Right ventricle myocardium superior (tissue), 1 donor: ENCODE measurements at regions not wholly inside any gene's neighbourhood (a gene's known extent, or its start where the extent isn't known, plus 50 kb on each side); places are given as distances from the start of the nearest gene placed in this dataset.

Source experiments
- ATAC-seq: fragments of 200-7000 bp; cut with Tn5 transposase; one replicate; pipeline ENCODE4 v1.9.1; 2020; ENCODE audit warnings: mild to moderate bottlenecking; ENCODE audit not compliant: poor library complexity
- DNase-seq: peaks from one replicate; pipeline ENCODE4 v3.0.0-alpha.2; 2020
- intact Hi-C: fragments of 100-400 bp; cut with DNase I; formaldehyde crosslinking; loops from one replicate; pipeline ENCODE4 v1.11.2; 2022
- donor health status: DM: no; HTN: yes; CAD: no; lungs with severe emphysema.

DNA sequence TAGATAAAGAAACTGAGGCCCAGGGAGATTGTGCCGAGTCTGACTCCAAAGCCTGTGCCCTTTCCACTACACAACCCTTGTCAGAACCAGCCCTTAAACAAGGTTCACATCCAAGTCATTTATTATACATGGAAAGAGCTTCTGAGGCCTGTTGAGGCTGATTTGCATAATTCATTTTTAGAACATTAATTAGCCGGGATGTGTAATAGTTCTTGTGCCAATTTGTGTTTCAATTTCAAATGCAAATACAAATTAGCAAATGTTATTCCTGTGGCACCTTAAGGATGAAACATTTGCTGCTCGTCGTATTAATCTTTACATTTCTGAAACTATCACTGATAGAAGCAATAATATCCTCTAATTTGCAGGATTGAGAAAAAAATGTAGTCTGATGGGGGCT lies 174.9 kb downstream of the MYCN start:
- intact Hi-C loops: no loop called here
- no peak for DNase-seq
- no peak for ATAC-seq

GRCh38 chr2:16114836-16115235 lies 174.5 kb downstream of the MYCN start:
- intact Hi-C loops: no loop called here
- ATAC-seq (no peak), DNase-seq (no peak)

DNA sequence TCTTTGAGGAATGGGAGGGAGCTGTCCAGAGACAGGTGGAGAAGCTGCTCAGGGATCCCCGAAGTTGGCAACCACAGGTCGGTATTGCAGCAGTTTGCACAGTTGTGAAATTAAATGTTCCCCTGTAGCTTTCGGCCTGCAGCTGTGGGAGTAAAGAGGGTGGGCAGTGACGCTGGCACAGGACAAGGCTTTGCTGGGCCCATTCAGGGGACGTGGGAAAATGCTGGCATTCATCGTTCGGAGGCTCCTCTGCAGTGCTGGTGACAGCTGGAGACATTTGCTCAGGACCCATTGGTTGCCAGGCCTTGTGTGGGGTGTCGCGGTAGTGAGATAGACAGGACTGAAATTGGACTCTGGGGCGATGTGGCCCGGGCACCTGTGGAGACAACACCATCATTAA lies 173.7 kb downstream of the MYCN start:
- no peak for ATAC-seq
- DNase-seq: no peak
- intact Hi-C loops: no loop called here

GRCh38 chr2:16113568-16113967 lies 173.2 kb downstream of the MYCN start:
- ATAC-seq: no peak
- intact Hi-C loops: no loop called here
- DNase-seq: no peak

GRCh38 chr2:16112972-16113560 lies 172.7 kb downstream of the MYCN start:
- DNase-seq (no peak), ATAC-seq (no peak)
- intact Hi-C loops: no loop called here

- ATAC-seq (no peak), DNase-seq (no peak)
- intact Hi-C loops: no loop called here
Observed at GRCh38 chr2:16112251-16112971, 172.1 kb downstream of the MYCN start.

DNA sequence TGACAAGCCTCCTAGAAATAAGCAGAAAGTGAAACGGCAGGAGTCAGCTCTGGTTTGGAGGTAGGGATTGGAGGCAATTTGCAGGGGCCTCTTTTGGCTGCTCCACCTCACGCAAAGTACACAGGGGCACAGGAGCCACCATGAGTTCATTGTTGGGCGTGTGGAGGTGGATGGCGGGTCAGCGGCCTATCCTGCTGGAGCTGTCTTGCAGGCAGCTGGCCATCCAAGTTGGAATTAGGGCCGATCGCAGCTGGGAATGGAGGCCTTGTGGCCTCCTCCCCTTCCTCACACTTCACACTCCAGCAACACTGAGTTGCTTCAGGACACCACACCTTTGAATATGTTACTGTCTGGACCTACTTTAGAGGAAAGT lies 171.5 kb downstream of the MYCN start:
- no peak for DNase-seq
- no peak for ATAC-seq
- intact Hi-C loops: no loop called here

DNA sequence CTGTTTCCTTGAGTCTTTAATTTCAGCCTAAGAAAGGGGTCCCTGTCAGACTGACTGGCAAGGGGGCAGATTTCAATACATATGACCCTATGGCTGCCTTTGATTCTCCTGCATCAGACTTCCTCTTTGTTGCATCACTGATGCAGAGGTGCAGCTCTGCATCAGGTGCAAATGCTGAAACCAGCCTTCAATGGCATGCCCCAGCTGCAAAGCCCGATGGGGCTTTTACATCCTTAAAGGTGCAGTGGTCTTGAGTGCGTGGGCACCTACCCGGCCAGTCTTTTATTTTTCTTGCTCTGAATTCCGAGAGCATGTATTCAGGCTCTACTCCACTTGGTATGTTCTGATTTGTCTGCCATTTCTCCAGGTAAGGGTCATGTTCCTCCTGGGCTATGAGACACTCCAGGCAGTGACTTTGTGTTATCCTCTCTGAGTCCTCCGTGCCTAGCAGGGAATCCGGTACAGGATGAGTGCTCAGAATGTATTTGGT lies 169.5 kb downstream of the MYCN start:
- intact Hi-C loops: no loop called here
- ATAC-seq (no peak), DNase-seq (no peak)

DNA sequence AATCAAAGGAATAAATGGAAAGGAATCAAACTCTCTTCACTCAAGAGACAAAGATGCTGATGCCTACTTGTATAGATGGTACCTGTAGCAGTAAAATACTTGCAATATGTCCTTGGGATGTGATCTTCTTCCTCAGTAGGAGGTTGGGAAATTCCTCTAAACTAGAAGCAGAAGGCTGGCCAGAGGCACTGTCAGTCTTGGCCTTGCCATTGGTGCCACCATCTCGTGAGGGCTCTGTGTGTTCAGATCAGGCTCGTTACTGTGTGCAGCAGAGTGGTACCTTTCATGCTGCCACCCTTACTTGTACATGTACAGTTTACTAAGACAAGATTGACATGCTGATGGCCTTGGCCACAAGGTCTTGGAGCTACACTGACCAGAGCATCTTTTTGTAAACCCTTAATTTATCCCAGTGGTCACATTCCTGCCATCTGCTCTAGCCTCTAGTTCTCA lies 169.0 kb downstream of the MYCN start:
- ATAC-seq (no peak), DNase-seq (no peak)
- intact Hi-C loops: no loop called here

DNA sequence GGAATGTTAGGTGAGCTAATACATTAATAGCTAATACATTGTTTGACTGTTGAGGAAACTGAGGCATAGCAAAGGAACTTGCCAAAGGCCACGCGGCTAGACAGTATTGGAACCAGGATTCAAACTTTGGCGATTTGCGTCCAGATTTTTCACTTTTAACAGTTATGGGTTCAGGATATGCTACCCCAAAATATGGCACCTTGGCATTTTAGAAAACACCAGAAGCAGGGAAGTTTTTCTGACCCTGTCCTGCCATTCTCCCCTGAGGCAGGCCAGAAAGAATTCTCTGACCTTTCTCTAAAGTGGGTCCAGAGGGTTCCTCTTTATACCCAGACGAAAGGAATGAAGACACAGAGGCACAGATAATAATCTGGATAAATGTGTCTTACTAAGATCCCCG lies 166.9 kb downstream of the MYCN start:
- ATAC-seq: no peak
- no peak for DNase-seq
- intact Hi-C loops: no loop called here

DNA sequence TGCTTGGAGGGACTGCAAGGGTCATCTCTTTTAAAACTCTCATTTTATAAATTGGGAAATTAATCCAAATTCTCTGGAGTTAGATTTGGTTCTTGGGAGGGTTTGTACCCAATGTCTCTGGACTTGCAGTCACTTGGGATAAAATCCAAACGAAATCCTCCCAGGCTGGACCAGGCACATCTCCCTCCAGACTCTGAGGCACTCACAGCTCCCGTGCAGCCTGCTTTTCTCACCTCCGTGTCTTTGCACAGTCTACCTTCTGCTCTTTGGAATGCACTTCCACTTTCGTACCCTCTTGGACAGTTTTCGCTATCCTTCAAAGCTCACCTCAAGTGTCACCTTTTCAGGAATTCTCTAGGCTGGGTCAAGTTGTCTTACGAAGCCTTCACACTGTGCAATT lies 166.3 kb downstream of the MYCN start:
- DNase-seq (no peak), ATAC-seq (no peak)
- intact Hi-C loops: no loop called here

GRCh38 chr2:16105669-16106281 lies 165.4 kb downstream of the MYCN start:
- ATAC-seq: no peak
- DNase-seq: no peak
- intact Hi-C loops: no loop called here

DNA sequence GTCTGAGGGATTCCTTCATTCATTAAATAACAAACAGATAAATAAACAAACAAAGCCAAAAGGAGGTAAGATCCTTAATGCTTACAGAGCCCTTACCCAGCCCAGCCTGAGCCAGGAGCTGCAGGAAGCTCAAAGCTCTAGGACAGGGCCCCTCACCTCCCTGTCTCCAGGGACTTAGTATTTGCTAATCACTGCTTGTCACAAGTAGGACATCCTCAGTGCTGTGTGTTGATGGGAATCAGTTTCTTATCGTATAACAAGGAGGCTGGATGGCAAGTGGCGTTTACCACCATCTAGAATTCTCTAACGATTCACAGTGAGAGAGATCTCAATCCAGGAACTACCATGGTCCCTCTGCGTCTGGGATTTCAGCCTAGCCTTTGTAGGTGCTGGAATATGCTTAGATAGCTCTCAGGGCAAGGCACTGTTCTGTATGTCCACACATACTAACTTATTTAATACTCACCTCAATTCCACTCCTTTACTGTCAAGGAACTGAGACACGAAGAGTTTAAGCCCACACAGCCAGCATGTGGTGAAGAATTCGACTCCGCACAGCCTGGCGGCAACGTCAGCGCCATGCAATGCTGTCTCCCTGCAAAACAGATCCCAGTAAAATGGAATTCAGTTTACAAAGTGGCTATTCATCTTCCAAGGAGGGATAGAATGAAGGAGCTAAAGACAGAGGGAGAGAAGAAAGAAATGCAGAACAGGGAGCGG lies 164.8 kb downstream of the MYCN start:
- ATAC-seq (no peak), DNase-seq (no peak)
- intact Hi-C loops: no loop called here

DNA sequence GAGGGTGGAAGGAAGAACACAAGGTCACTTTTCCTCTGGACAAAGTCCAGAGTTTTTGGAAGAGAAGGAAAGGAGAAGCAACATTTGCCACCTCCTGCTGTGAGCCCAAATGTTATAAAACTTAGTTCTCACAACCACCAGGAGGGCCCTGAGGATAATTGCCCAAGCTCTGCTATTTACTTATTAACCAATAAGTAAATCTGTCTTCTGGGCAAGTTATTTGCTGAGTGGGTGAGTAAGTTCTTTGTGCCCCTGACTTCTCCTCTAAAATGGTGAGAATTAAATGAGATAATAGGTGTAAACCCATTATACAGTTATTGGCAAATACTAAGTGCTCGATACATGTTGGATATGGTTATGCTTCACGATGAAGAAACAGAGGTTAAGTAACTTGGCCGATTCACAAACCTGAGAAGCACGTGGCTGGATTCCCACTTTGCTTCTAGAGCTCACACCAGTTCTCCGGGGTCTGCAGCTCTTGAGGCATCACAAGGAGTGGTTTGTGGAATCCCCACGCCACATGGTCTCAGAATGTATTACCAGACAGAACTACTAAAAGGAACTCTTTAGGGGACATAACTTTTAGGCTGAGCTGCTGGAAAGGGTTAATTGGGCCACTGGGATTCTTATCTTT lies 164.1 kb downstream of the MYCN start:
- ATAC-seq: no peak
- intact Hi-C loops: no loop called here
- DNase-seq: no peak

DNA sequence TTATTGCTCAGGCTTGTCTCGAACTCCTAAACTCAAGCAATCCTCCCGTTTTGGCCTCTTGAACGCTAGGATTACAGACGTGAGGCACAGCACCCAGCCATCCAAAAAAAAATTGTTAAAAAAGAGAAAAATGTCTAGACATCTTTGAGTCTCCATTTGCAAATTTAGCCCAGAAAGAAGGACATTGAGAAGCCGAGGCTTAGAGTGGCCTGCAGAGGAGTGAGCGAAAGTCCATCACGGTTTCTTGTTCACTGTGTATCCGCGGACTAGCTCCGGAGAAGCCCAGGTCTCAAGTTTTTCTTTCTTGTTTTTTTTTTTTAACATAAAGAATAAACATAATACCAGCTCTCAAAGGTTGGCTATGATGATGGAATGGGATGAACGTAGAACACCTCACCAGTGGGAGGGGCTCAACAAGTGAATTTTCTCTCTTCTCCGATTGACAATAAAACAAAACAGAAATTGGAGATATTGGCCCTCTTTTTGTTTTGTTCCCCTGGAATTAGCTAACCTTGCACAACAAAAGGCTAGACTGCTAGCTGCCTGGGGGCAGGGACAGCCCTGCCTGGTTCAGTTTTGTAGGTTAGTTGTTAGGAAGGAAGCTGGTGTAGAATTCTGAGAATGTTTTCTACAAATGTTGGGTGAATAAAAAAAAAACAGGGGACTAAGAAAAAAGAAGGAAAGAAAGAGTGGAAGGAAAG lies 163.4 kb downstream of the MYCN start:
- ATAC-seq (no peak), DNase-seq (no peak)
- intact Hi-C loops: no loop called here

DNA sequence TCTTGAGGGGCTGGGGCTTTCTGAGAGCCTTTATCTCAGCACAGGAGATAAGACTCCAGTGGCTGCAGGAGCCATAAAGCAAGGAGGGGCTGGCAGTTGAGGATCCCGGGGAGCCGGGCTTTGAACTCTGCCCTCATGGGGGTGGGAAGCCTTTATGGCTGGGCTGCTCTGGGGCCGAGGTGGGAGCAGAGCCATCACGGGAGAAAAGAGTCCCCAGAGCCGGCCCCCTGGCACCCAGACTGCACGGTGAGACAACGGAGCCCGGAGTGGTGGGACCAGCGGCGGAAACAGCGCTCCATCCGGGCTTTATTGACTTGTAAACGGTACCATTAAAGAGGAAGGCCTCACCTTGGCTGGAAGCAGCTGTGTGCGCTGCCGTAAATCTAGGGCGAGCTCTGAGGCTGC lies 162.6 kb downstream of the MYCN start:
- DNase-seq: no peak
- intact Hi-C loops: no loop called here
- no peak for ATAC-seq

GRCh38 chr2:16102358-16102975 lies 162.1 kb downstream of the MYCN start:
- DNase-seq (no peak), ATAC-seq (no peak)
- intact Hi-C loops: no loop called here

DNA sequence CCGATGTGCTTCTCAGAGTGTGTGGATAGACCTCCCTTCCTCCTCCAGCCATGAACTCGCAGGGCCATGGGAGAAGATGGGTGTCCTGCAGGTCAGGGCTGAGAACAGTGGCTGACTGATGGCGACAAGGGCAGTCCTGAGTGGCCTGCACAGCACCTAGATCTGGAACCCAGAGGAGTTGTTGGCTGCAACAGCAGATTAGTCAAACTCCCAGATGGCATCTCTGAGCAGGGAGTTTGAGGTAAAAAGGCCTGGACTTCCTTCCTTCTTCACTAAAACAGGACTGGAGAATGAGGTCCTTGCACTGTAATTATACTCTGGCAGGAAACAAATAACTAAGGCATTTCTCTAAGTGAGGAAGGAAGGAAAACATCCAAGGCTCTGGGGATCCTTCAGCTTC lies 160.8 kb downstream of the MYCN start:
- intact Hi-C loops: no loop called here
- ATAC-seq: no peak

More for the DNA sequence above, 160.8 kb downstream of the MYCN start:
- no peak for DNase-seq
